KMS-11 (cell line): ENCODE measurements at regions not wholly inside any gene's neighbourhood (a gene's known extent, or its start where the extent isn't known, plus 50 kb on each side); places are given as distances from the start of the nearest gene placed in this dataset.

Experiments
- H2AFZ ChIP-seq: fragments of 200-600 bp; sonication (generic); 2 replicates; pipeline ENCODE4 v1.6.1; 2016; ENCODE audit warnings: antibody characterized with exemption, mixed run types, low read depth
- H3K27ac ChIP-seq: fragments of 200-600 bp; sonication (generic); 2 replicates; pipeline ENCODE4 v1.6.1; 2016; ENCODE audit warnings: mild to moderate bottlenecking, mixed run types
- H3K27me3 ChIP-seq: fragments of 200-600 bp; sonication (generic); 2 replicates; pipeline ENCODE4 v1.6.1; 2017; ENCODE audit warnings: mild to moderate bottlenecking, low read depth, mixed run types, moderate library complexity; ENCODE audit not compliant: insufficient read depth
- H3K36me3 ChIP-seq: fragments of 200-600 bp; sonication (generic); 2 replicates; pipeline ENCODE4 v1.6.1; 2017; ENCODE audit warnings: mild to moderate bottlenecking, mixed run types; ENCODE audit not compliant: insufficient read depth
- H3K4me1 ChIP-seq: fragments of 200-600 bp; sonication (generic); 2 replicates; pipeline ENCODE4 v1.6.1; 2016; ENCODE audit warnings: mild to moderate bottlenecking, low read depth, mixed run types; ENCODE audit not compliant: poor library complexity, severe bottlenecking
- H3K4me2 ChIP-seq: fragments of 200-600 bp; sonication (generic); 2 replicates; pipeline ENCODE4 v1.7.0; 2016; ENCODE audit warnings: mild to moderate bottlenecking, mixed run types
- H3K4me3 ChIP-seq: fragments of 200-600 bp; sonication (generic); IDR thresholded peaks from 2 replicates; pipeline ENCODE4 v1.6.1; 2017; ENCODE audit warnings: low read depth, low read length, mixed read lengths; ENCODE audit not compliant: insufficient read depth
- H3K79me2 ChIP-seq: fragments of 200-600 bp; sonication (generic); 2 replicates; pipeline ENCODE4 v1.6.1; 2016; ENCODE audit warnings: low read depth, mixed run types; ENCODE audit not compliant: insufficient read depth
- H3K9ac ChIP-seq: fragments of 200-600 bp; sonication (generic); 2 replicates; pipeline ENCODE4 v1.6.1; 2016; ENCODE audit warnings: mild to moderate bottlenecking, mixed run types
- H4K20me1 ChIP-seq: fragments of 200-600 bp; sonication (generic); 2 replicates; pipeline ENCODE4 v1.6.1; 2016; ENCODE audit warnings: mild to moderate bottlenecking, mixed run types; ENCODE audit not compliant: insufficient read depth
- CTCF ChIP-seq: fragments of 200-600 bp; sonication (generic); conservative IDR thresholded peaks from 2 replicates; pipeline ENCODE4 v1.6.1; 2017; ENCODE audit warnings: low read depth, mild to moderate bottlenecking, antibody characterized with exemption, low read length, moderate library complexity, mixed read lengths

GRCh38 chr16:6672507-6672906 is 660.1 kb upstream of the RBFOX1 start:
- H3K4me2 ChIP-seq, result no peak overlapping the region
- no peak for TF ChIP-seq CTCF
- no peaks in the 10 kb centered on the region for H3K4me1 ChIP-seq
- H3K36me3 ChIP-seq, result no peaks in the 10 kb centered on the region
- no peaks in the 10 kb centered on the region for H3K79me2 ChIP-seq
- no peak overlapping the region for H3K27ac ChIP-seq
- H2AFZ ChIP-seq, result no peak overlapping the region
- H3K4me3 ChIP-seq, result no peak overlapping the region
- H4K20me1 ChIP-seq, result no peaks in the 10 kb centered on the region
- no peaks in the 10 kb centered on the region for H3K27me3 ChIP-seq
- H3K9ac ChIP-seq, result no peak overlapping the region

- Histone ChIP-seq H3K4me2 (no peak overlapping the region), H4K20me1 (no peaks in the 10 kb centered on the region), H2AFZ (no peak overlapping the region), H3K36me3 (no peaks in the 10 kb centered on the region), H3K4me3 (no peak overlapping the region), H3K27me3 (no peaks in the 10 kb centered on the region), H3K4me1 (no peaks in the 10 kb centered on the region), H3K27ac (no peak overlapping the region), H3K79me2 (no peaks in the 10 kb centered on the region), H3K9ac (no peak overlapping the region)
- no peak for TF ChIP-seq CTCF
Observed at GRCh38 chr16:6667393-6667792, 665.3 kb upstream of the RBFOX1 start.

GRCh38 chr16:6665126-6665525 is 667.5 kb upstream of the RBFOX1 start:
- no peaks in the 10 kb centered on the region for H3K36me3 ChIP-seq
- H3K4me3 ChIP-seq, result no peak overlapping the region
- H3K4me2 ChIP-seq, result no peak overlapping the region
- no peaks in the 10 kb centered on the region for H3K79me2 ChIP-seq
- no peak overlapping the region for H3K9ac ChIP-seq
- no peaks in the 10 kb centered on the region for H3K4me1 ChIP-seq
- TF ChIP-seq CTCF, result no peak
- no peak overlapping the region for H3K27ac ChIP-seq
- H4K20me1 ChIP-seq, result no peaks in the 10 kb centered on the region
- no peaks in the 10 kb centered on the region for H3K27me3 ChIP-seq
- H2AFZ ChIP-seq, result no peak overlapping the region

- Histone ChIP-seq H2AFZ (no peak overlapping the region), H3K79me2 (no peaks in the 10 kb centered on the region), H3K4me1 (no peaks in the 10 kb centered on the region), H3K27me3 (no peaks in the 10 kb centered on the region), H3K4me3 (no peak overlapping the region), H3K27ac (no peak overlapping the region), H3K9ac (no peak overlapping the region), H3K36me3 (no peaks in the 10 kb centered on the region), H4K20me1 (no peaks in the 10 kb centered on the region), H3K4me2 (no peak overlapping the region)
- no peak for TF ChIP-seq CTCF
Observed at GRCh38 chr16:6663668-6664067, 669.0 kb upstream of the RBFOX1 start.

- no peaks in the 10 kb centered on the region for H3K79me2 ChIP-seq
- H4K20me1 ChIP-seq, result no peaks in the 10 kb centered on the region
- no peak overlapping the region for H3K4me3 ChIP-seq
- no peaks in the 10 kb centered on the region for H3K36me3 ChIP-seq
- H3K27ac ChIP-seq, result no peak overlapping the region
- no peaks in the 10 kb centered on the region for H3K27me3 ChIP-seq
- H3K4me2 ChIP-seq, result no peak overlapping the region
- no peak overlapping the region for H3K9ac ChIP-seq
- H3K4me1 ChIP-seq, result no peaks in the 10 kb centered on the region
- TF ChIP-seq CTCF, result no peak
- no peak overlapping the region for H2AFZ ChIP-seq
Observed at GRCh38 chr16:6656760-6657159, 675.9 kb upstream of the RBFOX1 start.
